Sigmoid colon (tissue), 4 donors: ENCODE measurements at regions not wholly inside any gene's neighbourhood (a gene's known extent, or its start where the extent isn't known, plus 50 kb on each side); places are given as distances from the start of the nearest gene placed in this dataset.

Source experiments
- POLR2A ChIP-seq, 2 donors: fragments of 450-650 bp; IDR thresholded peaks; one replicate each; pipeline ENCODE4 v1.6.1; 2016; ENCODE audit warnings: antibody characterized with exemption in 2 of 2, mild to moderate bottlenecking in 2 of 2, moderate library complexity in 2 of 2
- POLR2AphosphoS5 ChIP-seq, 4 donors: sonication (generic); formaldehyde crosslinking; IDR thresholded peaks; one replicate each; pipeline ENCODE4 v1.6.1; 2017; ENCODE audit warnings: antibody characterized with exemption in 4 of 4
- TF ChIP-seq, protein P1 (sequence below), 4 experiments: fragments of 450-650 bp in 3 of 4; fragments of 200-600 bp in 1 of 4; IDR thresholded peaks; one replicate each; pipeline ENCODE4 v1.5.1; 2016 to 2019; ENCODE audit warnings: antibody characterized with exemption in 4 of 4, mild to moderate bottlenecking in 3 of 4, moderate library complexity in 2 of 4

DNA sequence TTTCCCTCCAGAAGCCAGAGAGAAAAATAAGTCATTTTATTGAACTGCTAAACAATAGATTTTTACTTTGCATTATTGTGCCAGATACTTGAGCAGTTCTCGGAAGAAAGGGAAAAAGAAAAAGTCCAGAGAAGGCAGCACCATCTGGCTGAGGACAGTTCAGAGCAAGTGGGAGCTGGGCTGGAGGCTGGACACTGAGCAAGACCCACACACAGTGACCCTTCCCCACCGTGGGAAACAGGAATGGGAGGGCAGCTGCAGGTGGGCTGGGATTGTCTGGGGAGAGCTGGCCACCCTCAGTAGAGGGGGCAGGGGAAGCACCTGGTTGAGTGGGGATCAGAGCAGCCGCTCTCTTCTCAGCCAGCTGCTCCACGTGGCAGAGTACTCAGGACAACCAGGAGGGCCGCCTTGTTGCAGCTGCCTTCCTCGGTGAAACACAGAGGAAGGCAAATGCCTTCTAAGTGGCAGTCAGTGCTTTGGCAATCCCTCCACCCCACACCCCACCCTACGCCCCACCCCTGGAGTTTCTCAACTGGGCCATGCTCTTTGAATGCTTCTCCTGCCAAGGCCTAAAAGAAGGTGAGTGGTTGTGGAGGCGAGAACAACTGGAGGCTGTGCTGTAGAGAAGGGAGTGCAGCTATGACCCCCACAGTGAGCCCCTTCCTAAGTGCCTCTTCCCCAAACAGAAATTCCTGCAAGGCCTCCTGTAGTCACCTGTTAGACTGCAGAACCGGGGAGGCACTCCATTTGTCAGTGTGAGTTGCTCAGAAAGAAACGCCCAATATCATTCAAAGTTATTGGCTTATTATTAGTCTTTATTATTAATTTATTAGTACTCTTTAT lies 179.3 kb downstream of the ZIC5 start:
- TF ChIP-seq, protein P1, sequence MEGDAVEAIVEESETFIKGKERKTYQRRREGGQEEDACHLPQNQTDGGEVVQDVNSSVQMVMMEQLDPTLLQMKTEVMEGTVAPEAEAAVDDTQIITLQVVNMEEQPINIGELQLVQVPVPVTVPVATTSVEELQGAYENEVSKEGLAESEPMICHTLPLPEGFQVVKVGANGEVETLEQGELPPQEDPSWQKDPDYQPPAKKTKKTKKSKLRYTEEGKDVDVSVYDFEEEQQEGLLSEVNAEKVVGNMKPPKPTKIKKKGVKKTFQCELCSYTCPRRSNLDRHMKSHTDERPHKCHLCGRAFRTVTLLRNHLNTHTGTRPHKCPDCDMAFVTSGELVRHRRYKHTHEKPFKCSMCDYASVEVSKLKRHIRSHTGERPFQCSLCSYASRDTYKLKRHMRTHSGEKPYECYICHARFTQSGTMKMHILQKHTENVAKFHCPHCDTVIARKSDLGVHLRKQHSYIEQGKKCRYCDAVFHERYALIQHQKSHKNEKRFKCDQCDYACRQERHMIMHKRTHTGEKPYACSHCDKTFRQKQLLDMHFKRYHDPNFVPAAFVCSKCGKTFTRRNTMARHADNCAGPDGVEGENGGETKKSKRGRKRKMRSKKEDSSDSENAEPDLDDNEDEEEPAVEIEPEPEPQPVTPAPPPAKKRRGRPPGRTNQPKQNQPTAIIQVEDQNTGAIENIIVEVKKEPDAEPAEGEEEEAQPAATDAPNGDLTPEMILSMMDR (IDR thresholded peaks at IDR 0.05): no peak
- TF ChIP-seq POLR2AphosphoS5 (IDR thresholded peaks at IDR 0.05): no peak
- no peak for TF ChIP-seq POLR2A (IDR thresholded peaks at IDR 0.05)
